ENCODE measurements at regions not wholly inside any gene's neighbourhood (a gene's known extent, or its start where the extent isn't known, plus 50 kb on each side); places are given as distances from the start of the nearest gene placed in this dataset.

GRCh38 chr6:125593746-125594145, 155.7 kb upstream of the HEY2 start:
- H3K36me3 ChIP-seq (ENCODE audit: control insufficient read depth in 2 of 2, extremely low read depth in 1 of 2, insufficient read depth in 2 of 2, low read length in 2 of 2) = no peaks in the 10 kb centered on the region
- H4K20me1 ChIP-seq (replicated peaks; ENCODE audit: control insufficient read depth, extremely low read depth, insufficient read depth, low read length) = no peaks in the 10 kb centered on the region
- no peak overlapping the region for H2AFZ ChIP-seq (ENCODE audit: low read depth, low read length)
- H3K9me3 ChIP-seq (replicated peaks; ENCODE audit: control insufficient read depth, insufficient read depth, low read length) = no peaks in the 10 kb centered on the region
- no peak for DNase-seq (ENCODE audit: low read depth, low spot score)
- peaks cover 4% of the 10 kb centered on the region for H3K4me1 ChIP-seq (ENCODE audit: control insufficient read depth, extremely low read depth, insufficient read depth, low read length)
- ChIA-PET POLR2A (no interaction called here), CTCF (interaction anchor here (1.7 kb wide), 1 partner anchor 9 kb away, joined by 5 read pairs; no protein-coding TSS in a partner anchor)
- H3K4me2 ChIP-seq (ENCODE audit: insufficient read depth, low read length) = no peak overlapping the region
- H3K9me1 ChIP-seq (replicated peaks; ENCODE audit: control insufficient read depth, extremely low read depth, insufficient read depth, low read length) = no peaks in the 10 kb centered on the region
- no peak overlapping the region for H3K4me3 ChIP-seq (replicated peaks in 1 of 3; ENCODE audit: insufficient read depth in 1 of 3, low read depth in 1 of 3, low read length in 3 of 3)
- no peak overlapping the region for H3K27ac ChIP-seq (ENCODE audit: insufficient read depth, low read depth, low read length)
- TF ChIP-seq EZH2 (IDR thresholded peaks at IDR 0.05; ENCODE audit: borderline replicate concordance, low read depth, low read length, severe bottlenecking) (no peak), MAX (IDR thresholded peaks at IDR 0.05; ENCODE audit: insufficient read depth, insufficient read length) (no peak), POLR2AphosphoS5 (IDR thresholded peaks at IDR 0.05; ENCODE audit: insufficient read depth, low read depth, low read length) (no peak), POLR2A (IDR thresholded peaks at IDR 0.05; ENCODE audit: low read depth, low read length) (no peak), GATA2 (IDR thresholded peaks at IDR 0.05; ENCODE audit: insufficient read depth, insufficient read length, low read depth, low read length) (no peak), JUN (IDR thresholded peaks at IDR 0.05; ENCODE audit: borderline replicate concordance, insufficient read depth, insufficient read length, low read depth) (no peak), FOS (IDR thresholded peaks at IDR 0.05; ENCODE audit: borderline replicate concordance, insufficient read depth, low read length) (no peak), MYC (IDR thresholded peaks at IDR 0.05; ENCODE audit: low read depth, low read length) (no peak), CTCF (IDR thresholded peaks at IDR 0.05; ENCODE audit: extremely low read depth in 1 of 2, insufficient read depth in 1 of 2, low read depth in 1 of 2, low read length in 2 of 2) (no peak)
- H3K27me3 ChIP-seq (ENCODE audit: control insufficient read depth in 2 of 2, insufficient read depth in 2 of 2, low read length in 2 of 2) = peaks cover 11 to 36% of the 10 kb centered on the region in 2 experiments
- dilution Hi-C loops (cut with MboI; ENCODE audit: extremely low pct_ligation_motif_present, low sequenced_read_pairs) (no loop called here), intact Hi-C loops (cut with micrococcal nuclease) (no loop called here)
- FAIRE-seq = no peak
- BruUV-seq (replicated peaks) = no TSS peak
- no peak overlapping the region for H3K9ac ChIP-seq (replicated peaks; ENCODE audit: extremely low read depth, insufficient read depth, low read length)
- H3K79me2 ChIP-seq (ENCODE audit: control insufficient read depth, insufficient read depth, low read length) = no peaks in the 10 kb centered on the region

All from endothelial cell of umbilical vein (primary cell).